DND-41 (cell line): ENCODE measurements at regions not wholly inside any gene's neighbourhood (a gene's known extent, or its start where the extent isn't known, plus 50 kb on each side); places are given as distances from the start of the nearest gene placed in this dataset.

ENCODE experiments used
- CTCF ChIP-seq: IDR thresholded peaks from 2 replicates; pipeline ENCODE4 v1.5.1; 2012; ENCODE audit warnings: borderline replicate concordance, low read length, moderate library complexity, mild to moderate bottlenecking; ENCODE audit not compliant: poor library complexity, severe bottlenecking; ENCODE audit errors: extremely low read depth
- EZH2 ChIP-seq: IDR thresholded peaks from 3 replicates; pipeline ENCODE4 v1.6.1; 2012; ENCODE audit warnings: borderline replicate concordance, low read depth, mild to moderate bottlenecking, moderate library complexity, low read length, inconsistent platforms; ENCODE audit not compliant: severe bottlenecking

GRCh38 chr13:80444240-80445015, 103.5 kb upstream of the SPRY2 start:
- TF ChIP-seq CTCF: no peak
- TF ChIP-seq EZH2: no peak
